ENCODE measurements at regions not wholly inside any gene's neighbourhood (a gene's known extent, or its start where the extent isn't known, plus 50 kb on each side); places are given as distances from the start of the nearest gene placed in this dataset.

- DNase-seq: no peak
- Histone ChIP-seq H3K9ac (ENCODE audit: low read length) (no peak overlapping the region), H3K79me2 (ENCODE audit: low read length) (no peaks in the 10 kb centered on the region), H3K27me3 (replicated peaks; ENCODE audit: insufficient read depth, low read length) (no peaks in the 10 kb centered on the region), H3K4me3 (ENCODE audit: low read length) (no peak overlapping the region), H2AFZ (ENCODE audit: low read length) (no peak overlapping the region), H3K27ac (ENCODE audit: low read length) (no peak overlapping the region), H4K20me1 (ENCODE audit: insufficient read depth, low read length) (no peaks in the 10 kb centered on the region), H3K36me3 (replicated peaks; ENCODE audit: insufficient read depth, low read length) (no peaks in the 10 kb centered on the region), H3K4me2 (ENCODE audit: low read depth, low read length) (no peak overlapping the region), H3K9me3 (replicated peaks; ENCODE audit: insufficient read depth, low read length) (no peaks in the 10 kb centered on the region), H3K4me1 (ENCODE audit: low read length) (no peaks in the 10 kb centered on the region), H3F3A (ENCODE audit: insufficient read depth, low read length) (no peaks in the 10 kb centered on the region), H3K9me2 (replicated peaks; ENCODE audit: insufficient read depth, low read length) (no peaks in the 10 kb centered on the region)
- TF ChIP-seq EZH2phosphoT487 (IDR thresholded peaks at IDR 0.05; ENCODE audit: low read length): no peak
- TF ChIP-seq CTCF (IDR thresholded peaks at IDR 0.05; ENCODE audit: low read length): no peak
- no peak for TF ChIP-seq EZH2 (optimal IDR thresholded peaks at IDR 0.05; ENCODE audit: low read depth, low read length)
Observed at GRCh38 chr3:55413236-55413635, 73.9 kb downstream of the WNT5A start.

GRCh38 chr3:55412545-55412944 is 74.6 kb downstream of the WNT5A start:
- no peaks in the 10 kb centered on the region for H3F3A ChIP-seq (ENCODE audit: insufficient read depth, low read length)
- H3K4me2 ChIP-seq (ENCODE audit: low read depth, low read length): no peak overlapping the region
- no peak overlapping the region for H3K4me3 ChIP-seq (ENCODE audit: low read length)
- H3K9ac ChIP-seq (ENCODE audit: low read length): no peak overlapping the region
- TF ChIP-seq EZH2phosphoT487 (IDR thresholded peaks at IDR 0.05; ENCODE audit: low read length) (no peak), EZH2 (optimal IDR thresholded peaks at IDR 0.05; ENCODE audit: low read depth, low read length) (no peak), CTCF (IDR thresholded peaks at IDR 0.05; ENCODE audit: low read length) (no peak)
- no peaks in the 10 kb centered on the region for H3K4me1 ChIP-seq (ENCODE audit: low read length)
- H3K27me3 ChIP-seq (replicated peaks; ENCODE audit: insufficient read depth, low read length): no peaks in the 10 kb centered on the region
- H3K9me2 ChIP-seq (replicated peaks; ENCODE audit: insufficient read depth, low read length): no peaks in the 10 kb centered on the region
- no peaks in the 10 kb centered on the region for H3K36me3 ChIP-seq (replicated peaks; ENCODE audit: insufficient read depth, low read length)
- no peak overlapping the region for H3K27ac ChIP-seq (ENCODE audit: low read length)
- H3K9me3 ChIP-seq (replicated peaks; ENCODE audit: insufficient read depth, low read length): no peaks in the 10 kb centered on the region
- H2AFZ ChIP-seq (ENCODE audit: low read length): no peak overlapping the region
- no peaks in the 10 kb centered on the region for H4K20me1 ChIP-seq (ENCODE audit: insufficient read depth, low read length)
- H3K79me2 ChIP-seq (ENCODE audit: low read length): no peaks in the 10 kb centered on the region
- DNase-seq: no peak

- Histone ChIP-seq H3K9me3 (replicated peaks; ENCODE audit: insufficient read depth, low read length) (no peaks in the 10 kb centered on the region), H3F3A (ENCODE audit: insufficient read depth, low read length) (no peaks in the 10 kb centered on the region), H3K27ac (ENCODE audit: low read length) (no peak overlapping the region), H3K9ac (ENCODE audit: low read length) (no peak overlapping the region), H3K27me3 (replicated peaks; ENCODE audit: insufficient read depth, low read length) (no peaks in the 10 kb centered on the region), H4K20me1 (ENCODE audit: insufficient read depth, low read length) (no peaks in the 10 kb centered on the region), H2AFZ (ENCODE audit: low read length) (no peak overlapping the region), H3K4me3 (ENCODE audit: low read length) (no peak overlapping the region), H3K4me2 (ENCODE audit: low read depth, low read length) (no peak overlapping the region), H3K36me3 (replicated peaks; ENCODE audit: insufficient read depth, low read length) (no peaks in the 10 kb centered on the region), H3K79me2 (ENCODE audit: low read length) (no peaks in the 10 kb centered on the region), H3K4me1 (ENCODE audit: low read length) (no peaks in the 10 kb centered on the region), H3K9me2 (replicated peaks; ENCODE audit: insufficient read depth, low read length) (no peaks in the 10 kb centered on the region)
- TF ChIP-seq EZH2phosphoT487 (IDR thresholded peaks at IDR 0.05; ENCODE audit: low read length) (no peak), CTCF (IDR thresholded peaks at IDR 0.05; ENCODE audit: low read length) (no peak), EZH2 (optimal IDR thresholded peaks at IDR 0.05; ENCODE audit: low read depth, low read length) (no peak)
- no peak for DNase-seq
Observed at GRCh38 chr3:55409806-55410205, 77.3 kb downstream of the WNT5A start.
